Peyer's patch (tissue), 4 donors: ENCODE measurements at regions not wholly inside any gene's neighbourhood (a gene's known extent, or its start where the extent isn't known, plus 50 kb on each side); places are given as distances from the start of the nearest gene placed in this dataset.
"Not testable (repeated sequence)": the region's sequence is repeated elsewhere in the genome, so short reads cannot be mapped to it uniquely, and the experiment has no call there.

ENCODE experiments used
- CTCF ChIP-seq, 6 experiments: fragments of 450-650 bp in 4 of 6; fragments of 200-600 bp in 2 of 6; sonication (generic) in 1 of 6; IDR thresholded peaks; one replicate each; pipeline ENCODE4 v1.5.1; 2017 to 2019; ENCODE audit warnings: antibody characterized with exemption in 6 of 6, mild to moderate bottlenecking in 3 of 6, moderate library complexity in 1 of 6
- POLR2A ChIP-seq, 2 donors: fragments of 450-650 bp; IDR thresholded peaks; one replicate each; pipeline ENCODE4 v1.5.1; 2017; ENCODE audit warnings: antibody characterized with exemption in 2 of 2, mild to moderate bottlenecking in 2 of 2, moderate library complexity in 2 of 2

GRCh38 chrX:82727436-82727835 lies 780.7 kb upstream of the POU3F4 start:
- not testable (repeated sequence) for TF ChIP-seq CTCF, POLR2A (IDR thresholded peaks at IDR 0.05)
